H1 (cell line): ENCODE measurements at regions not wholly inside any gene's neighbourhood (a gene's known extent, or its start where the extent isn't known, plus 50 kb on each side); places are given as distances from the start of the nearest gene placed in this dataset.

Source experiments
- CTCF ChIA-PET: fragments of 300-600 bp; sonication (Branson Sonifier 250); formaldehyde crosslinking; loops from one replicate; lab custom pipeline; 2021; ENCODE audit not compliant: partially characterized antibody; lab: Charles Lee
- POLR2A ChIA-PET: fragments of 300-600 bp; sonication (Branson Sonifier 250); formaldehyde crosslinking; loops from one replicate; lab custom pipeline; 2021; ENCODE audit warnings: inconsistent platforms; ENCODE audit not compliant: partially characterized antibody; lab: Charles Lee
- DNase-seq, 2 experiments: peaks; one replicate each; pipeline versions ENCODE4 v3.0.0 to v3.0.0-alpha.2; 2010 to 2022; ENCODE audit warnings: low spot score in 2 of 2, low read depth in 1 of 2, mixed read lengths in 1 of 2
- FAIRE-seq: peaks from 2 replicates; lab custom pipeline; 2011; peaks lifted over from hg19 to GRCh38; lab: Jason Lieb, UNC
- H2AFZ ChIP-seq: 2 replicates; pipeline ENCODE4 v1.8.1; 2012; ENCODE audit warnings: low read length, inconsistent platforms
- H2AK5ac ChIP-seq: 2 replicates; pipeline ENCODE4 v1.6.1; 2013; ENCODE audit warnings: low read depth, low read length
- H2BK120ac ChIP-seq: replicated peaks from 2 replicates; pipeline ENCODE3; 2013; ENCODE audit warnings: low read depth, low read length, inconsistent platforms
- H2BK12ac ChIP-seq: 2 replicates; pipeline ENCODE4 v1.6.1; 2013; ENCODE audit warnings: low read depth, low read length
- H2BK15ac ChIP-seq: 2 replicates; pipeline ENCODE4 v1.6.1; 2013; ENCODE audit warnings: low read length
- H2BK20ac ChIP-seq: 2 replicates; pipeline ENCODE4 v1.6.1; 2013; ENCODE audit warnings: low read length
- H2BK5ac ChIP-seq: 2 replicates; pipeline ENCODE4 v1.6.1; 2013; ENCODE audit warnings: low read depth, low read length
- H3K14ac ChIP-seq: 2 replicates; pipeline ENCODE4 v1.6.1; 2013; ENCODE audit warnings: inconsistent platforms; ENCODE audit not compliant: insufficient read length
- H3K18ac ChIP-seq: 2 replicates; pipeline ENCODE4 v1.6.1; 2013; ENCODE audit warnings: low read length; ENCODE audit errors: extremely low read depth
- H3K23ac ChIP-seq: 2 replicates; pipeline ENCODE4 v1.6.1; 2013; ENCODE audit warnings: inconsistent platforms; ENCODE audit not compliant: insufficient read length
- H3K23me2 ChIP-seq: 2 replicates; pipeline ENCODE4 v1.6.1; 2013; ENCODE audit warnings: low read depth, low read length
- H3K27ac ChIP-seq: 2 replicates; pipeline ENCODE4 v1.6.1; 2011; ENCODE audit warnings: low read depth, low read length, inconsistent platforms
- H3K27me3 ChIP-seq, 4 experiments: replicated peaks in 1 of 4; 1 replicate in 1 of 4; 2 replicates in 3 of 4; pipeline versions ENCODE4 v1.6.1 to v1.8.1; 2011 to 2013; ENCODE audit warnings: low read length in 3 of 4, mild to moderate bottlenecking in 3 of 4, inconsistent platforms in 2 of 4, mixed read lengths in 2 of 4, moderate library complexity in 1 of 4; ENCODE audit not compliant: control insufficient read depth in 3 of 4, insufficient read depth in 3 of 4; ENCODE audit errors: extremely low read depth in 1 of 4
- H3K36me3 ChIP-seq, 4 experiments: 2 replicates each; pipeline versions ENCODE4 v1.6.1 to v1.8.1; 2011 to 2013; ENCODE audit warnings: mild to moderate bottlenecking in 4 of 4, low read length in 3 of 4, moderate library complexity in 2 of 4, control low read depth in 1 of 4, inconsistent platforms in 1 of 4; ENCODE audit not compliant: insufficient read depth in 4 of 4, control insufficient read depth in 2 of 4
- H3K4ac ChIP-seq: replicated peaks from 2 replicates; pipeline ENCODE3; 2013; ENCODE audit warnings: low read length, low read depth, mixed read lengths, inconsistent platforms; ENCODE audit not compliant: insufficient read length
- H3K4me1 ChIP-seq, 4 experiments: replicated peaks in 1 of 4; 1 replicate in 1 of 4; 2 replicates in 3 of 4; pipeline versions ENCODE4 v1.6.1 to v1.8.1; 2011 to 2013; ENCODE audit warnings: low read length in 3 of 4, inconsistent platforms in 2 of 4, mixed read lengths in 1 of 4; ENCODE audit not compliant: insufficient read depth in 4 of 4, control insufficient read depth in 3 of 4
- H3K4me2 ChIP-seq, 2 experiments: 2 replicates each; pipeline versions ENCODE4 v1.6.1 to v1.8.1; 2011 to 2013; ENCODE audit warnings: low read depth in 2 of 2, low read length in 2 of 2, control low read depth in 1 of 2, inconsistent platforms in 1 of 2, mild to moderate bottlenecking in 1 of 2; ENCODE audit not compliant: insufficient read depth in 1 of 2
- H3K4me3 ChIP-seq, 4 experiments: fragments of 200-600, 300-600 bp in 1 of 4; sonication (generic), shearing (Covaris generic), sonication (Bioruptor Twin) in 1 of 4; 2 replicates each; pipeline versions ENCODE4 v1.5.1 to v1.8.1; 2011 to 2016; ENCODE audit warnings: low read length in 4 of 4, low read depth in 3 of 4, control low read depth in 2 of 4, inconsistent platforms in 2 of 4, mild to moderate bottlenecking in 2 of 4, mixed read lengths in 1 of 4, moderate library complexity in 1 of 4; ENCODE audit not compliant: insufficient read depth in 2 of 4; ENCODE audit errors: extremely low read depth in 1 of 4
- H3K56ac ChIP-seq: replicated peaks from 2 replicates; pipeline ENCODE3; 2013; ENCODE audit warnings: low read depth, mild to moderate bottlenecking, mixed read lengths, low read length, inconsistent platforms; ENCODE audit not compliant: insufficient read length
- H3K79me1 ChIP-seq: 2 replicates; pipeline ENCODE4 v1.6.1; 2013; ENCODE audit warnings: low read depth, low read length, control low read depth
- H3K79me2 ChIP-seq, 2 experiments: 2 replicates each; pipeline versions ENCODE4 v1.6.1 to v1.8.1; 2012 to 2013; ENCODE audit warnings: low read length in 2 of 2, mild to moderate bottlenecking in 2 of 2, inconsistent platforms in 1 of 2; ENCODE audit not compliant: insufficient read depth in 2 of 2, control insufficient read depth in 1 of 2
- H3K9ac ChIP-seq, 4 experiments: replicated peaks in 1 of 4; 1 replicate in 1 of 4; 2 replicates in 3 of 4; pipeline versions ENCODE4 v1.6.1 to v1.8.1; 2011 to 2013; ENCODE audit warnings: low read depth in 3 of 4, low read length in 3 of 4, control low read depth in 2 of 4, mild to moderate bottlenecking in 2 of 4, moderate library complexity in 2 of 4, inconsistent platforms in 1 of 4; ENCODE audit errors: extremely low read depth in 1 of 4
- H3K9me3 ChIP-seq, 2 experiments: 2 replicates each; pipeline versions ENCODE4 v1.6.1 to v1.8.1; 2012 to 2013; ENCODE audit warnings: mild to moderate bottlenecking in 2 of 2, moderate library complexity in 2 of 2, control low read depth in 1 of 2, inconsistent platforms in 1 of 2, low read depth in 1 of 2, low read length in 1 of 2, mixed read lengths in 1 of 2; ENCODE audit not compliant: insufficient read depth in 2 of 2
- H4K20me1 ChIP-seq, 2 experiments: replicated peaks in 1 of 2; 2 replicates each; pipeline versions ENCODE3 to v1.8.1; 2011 to 2013; ENCODE audit warnings: inconsistent platforms in 2 of 2, low read length in 2 of 2, mild to moderate bottlenecking in 1 of 2; ENCODE audit not compliant: insufficient read depth in 2 of 2, control insufficient read depth in 1 of 2
- H4K5ac ChIP-seq: 2 replicates; pipeline ENCODE4 v1.6.1; 2013; ENCODE audit warnings: low read length, low read depth, mixed read lengths, inconsistent platforms; ENCODE audit not compliant: insufficient read length
- H4K8ac ChIP-seq: 2 replicates; pipeline ENCODE4 v1.8.0; 2013; ENCODE audit warnings: mild to moderate bottlenecking, moderate library complexity, low read length, inconsistent platforms; ENCODE audit not compliant: insufficient read depth; ENCODE audit errors: extremely low read depth
- H4K91ac ChIP-seq: replicated peaks from 2 replicates; pipeline ENCODE3; 2013; ENCODE audit warnings: low read length, mixed read lengths, inconsistent platforms; ENCODE audit not compliant: insufficient read length
- CBX8 ChIP-seq: fragments of 300-800, 300-1000 bp; sonication (generic); IDR thresholded peaks from 2 replicates; pipeline ENCODE4 v1.7.1; 2016; ENCODE audit warnings: low read depth, low read length, borderline replicate concordance
- EP300 ChIP-seq, 2 experiments: IDR thresholded peaks; 1 replicate in 1 of 2; 2 replicates in 1 of 2; pipeline ENCODE4 v1.6.1; 2011 to 2012; ENCODE audit warnings: low read depth in 2 of 2, low read length in 2 of 2, mild to moderate bottlenecking in 2 of 2, borderline replicate concordance in 1 of 2, inconsistent platforms in 1 of 2, moderate library complexity in 1 of 2
- FOSL1 ChIP-seq: IDR thresholded peaks from 2 replicates; pipeline ENCODE4 v1.6.1; 2011; ENCODE audit warnings: mild to moderate bottlenecking, low read depth, low read length, moderate library complexity; ENCODE audit not compliant: insufficient read depth
- HDAC2 ChIP-seq, 2 experiments: fragments of 300-600 bp in 1 of 2; sonication (generic) in 1 of 2; IDR thresholded peaks; 2 replicates each; pipeline ENCODE4 v1.6.1; 2011 to 2012; ENCODE audit warnings: low read depth in 2 of 2, low read length in 2 of 2, mild to moderate bottlenecking in 2 of 2, moderate library complexity in 2 of 2, borderline replicate concordance in 1 of 2, inconsistent platforms in 1 of 2
- HDAC6 ChIP-seq: IDR thresholded peaks from one replicate; pipeline ENCODE4 v1.7.1; 2012; ENCODE audit warnings: low read depth, mild to moderate bottlenecking, inconsistent platforms, low read length, moderate library complexity
- JUN ChIP-seq: IDR thresholded peaks from 2 replicates; pipeline ENCODE4 v1.6.1; 2011; ENCODE audit warnings: low read depth, mild to moderate bottlenecking, improper control_type of control experiment, low read length
- KDM4A ChIP-seq: IDR thresholded peaks from one replicate; pipeline ENCODE4 v1.7.1; 2012; ENCODE audit warnings: low read depth, mild to moderate bottlenecking, moderate library complexity, low read length, inconsistent platforms; ENCODE audit not compliant: severe bottlenecking
- NRF1 ChIP-seq: IDR thresholded peaks from 2 replicates; pipeline ENCODE4 v1.6.1; 2011; ENCODE audit warnings: mild to moderate bottlenecking, low read depth, low read length, improper control_type of control experiment
- POU5F1 ChIP-seq: IDR thresholded peaks from 2 replicates; pipeline ENCODE4 v1.6.1; 2011; ENCODE audit warnings: low read depth, mild to moderate bottlenecking, low read length, moderate library complexity
- RNF2 ChIP-seq: fragments of 200-900, 300-1000 bp; sonication (generic); IDR thresholded peaks from 2 replicates; pipeline ENCODE4 v1.7.1; 2016; ENCODE audit warnings: borderline replicate concordance, low read depth, mild to moderate bottlenecking, antibody characterized with exemption, low read length; ENCODE audit not compliant: poor library complexity, severe bottlenecking; ENCODE audit errors: missing control alignments
- SAP30 ChIP-seq: fragments of 300-600 bp; sonication (generic); IDR thresholded peaks from 2 replicates; pipeline ENCODE4 v1.7.1; 2012; ENCODE audit warnings: low read length, moderate library complexity, mild to moderate bottlenecking, inconsistent platforms; ENCODE audit not compliant: insufficient read depth, insufficient replicate concordance
- SP4 ChIP-seq: IDR thresholded peaks from 2 replicates; pipeline ENCODE4 v1.6.1; 2012; ENCODE audit warnings: low read length, inconsistent platforms
- USF2 ChIP-seq: IDR thresholded peaks from 2 replicates; pipeline ENCODE4 v1.6.1; 2011; ENCODE audit warnings: low read length, improper control_type of control experiment
- WGBS, 2 experiments: shearing (Covaris generic) in 1 of 2; methylation state at CpG; one replicate each; pipeline versions ENCODE4 v1.1.6 to v1.1.7; 2013 to 2015; ENCODE audit warnings: low lambda C conversion rate in 2 of 2, mixed read lengths in 2 of 2, inconsistent platforms in 1 of 2, low coverage in 1 of 2, missing lambda C conversion rate in 1 of 2; ENCODE audit not compliant: insufficient replicate concordance in 2 of 2, insufficient coverage in 1 of 2, insufficient read length in 1 of 2; ENCODE audit errors: extremely low coverage in 1 of 2, missing lambda C conversion rate in 1 of 2; 5-methylcytosine and 5-hydroxymethylcytosine counted together

DNA sequence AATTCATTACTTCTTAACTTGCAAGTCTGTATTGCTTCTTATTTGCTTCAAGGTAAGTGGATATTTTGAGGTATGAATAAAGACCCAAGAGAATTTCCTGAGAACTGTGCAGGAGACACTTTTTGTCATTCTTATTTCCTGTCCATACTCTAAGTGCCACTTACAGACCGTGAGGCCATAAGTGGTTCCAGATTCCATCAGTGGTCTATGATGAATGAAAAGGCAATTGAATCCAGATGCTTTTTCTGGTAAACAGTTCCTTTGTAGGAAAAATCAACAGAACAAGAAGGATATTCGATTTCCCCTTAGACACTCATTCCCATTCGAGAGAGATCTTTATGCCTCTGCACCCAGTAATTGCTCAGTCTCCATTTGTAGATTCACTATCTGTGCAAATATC, 58.3 kb upstream of the PDE10A start:
- no peaks in the 10 kb centered on the region for H3K36me3 ChIP-seq
- no peak overlapping the region for H2AFZ ChIP-seq
- H3K79me1 ChIP-seq: no peaks in the 10 kb centered on the region
- H2BK120ac ChIP-seq: no peak overlapping the region
- no peaks in the 10 kb centered on the region for H3K27me3 ChIP-seq
- H3K9ac ChIP-seq: no peak overlapping the region
- H2BK15ac ChIP-seq: no peak overlapping the region
- H3K4me2 ChIP-seq: no peak overlapping the region
- H2BK12ac ChIP-seq: no peak overlapping the region
- H4K91ac ChIP-seq: no peak overlapping the region
- no peak overlapping the region for H4K8ac ChIP-seq
- WGBS, 2 experiments: 94% methylated on average over 3 of the region's 3 CpGs; no CpG with 5 or more reads in 1 of the 2 experiments
- H4K20me1 ChIP-seq: no peaks in the 10 kb centered on the region
- no peak overlapping the region for H2AK5ac ChIP-seq
- H3K79me2 ChIP-seq: no peaks in the 10 kb centered on the region
- H2BK20ac ChIP-seq: no peak overlapping the region
- FAIRE-seq (no peak), DNase-seq (no peak)
- no peak overlapping the region for H3K4ac ChIP-seq
- POLR2A ChIA-PET: no interaction called here
- H3K14ac ChIP-seq: no peak overlapping the region
- H3K9me3 ChIP-seq: no peaks in the 10 kb centered on the region
- H3K4me3 ChIP-seq: no peak overlapping the region
- CTCF ChIA-PET: interaction anchor here (1.1 kb wide), 1 partner anchor 14 kb away, joined by 3 read pairs; no protein-coding TSS in a partner anchor
- no peaks in the 10 kb centered on the region for H3K4me1 ChIP-seq
- no peak overlapping the region for H4K5ac ChIP-seq
- no peak overlapping the region for H2BK5ac ChIP-seq
- H3K27ac ChIP-seq: no peak overlapping the region
- no peak overlapping the region for H3K23ac ChIP-seq
- H3K18ac ChIP-seq: no peak overlapping the region
- H3K23me2 ChIP-seq: no peaks in the 10 kb centered on the region
- no peak overlapping the region for H3K56ac ChIP-seq
- TF ChIP-seq SAP30 (no peak), EP300 (IDR thresholded peaks at IDR 0.05; ENCODE audit: borderline replicate concordance in 1 of 2, low read depth in 2 of 2, low read length in 2 of 2) (no peak), RNF2 (no peak), KDM4A (no peak), JUN (no peak), POU5F1 (no peak), NRF1 (no peak), HDAC6 (no peak), SP4 (no peak), USF2 (no peak), CBX8 (no peak), HDAC2 (IDR thresholded peaks at IDR 0.05; ENCODE audit: borderline replicate concordance in 1 of 2, low read depth in 2 of 2, low read length in 2 of 2) (no peak), FOSL1 (no peak)
